ENCODE measurements at regions not wholly inside any gene's neighbourhood (a gene's known extent, or its start where the extent isn't known, plus 50 kb on each side); places are given as distances from the start of the nearest gene placed in this dataset.
"Not testable (repeated sequence)": the region's sequence is repeated elsewhere in the genome, so short reads cannot be mapped to it uniquely, and the experiment has no call there.

- Histone ChIP-seq H3K4me1 (ENCODE audit: control insufficient read depth, insufficient read depth, low read length, poor library complexity, severe bottlenecking) (no peaks in the 10 kb centered on the region), H3K27ac (ENCODE audit: low read depth, low read length, severe bottlenecking) (no peak overlapping the region), H3K36me3 (ENCODE audit: control insufficient read depth, insufficient read depth, low read length) (no peaks in the 10 kb centered on the region), H3K4me3 (ENCODE audit: extremely low read depth, insufficient read depth, low read length, poor library complexity, severe bottlenecking) (no peak overlapping the region), H3K9me3 (ENCODE audit: control insufficient read depth, low read length) (peaks cover 14% of the 10 kb centered on the region)
These were observed 197.1 kb upstream of the HCN1 start for GRCh38 chr5:45893309-45893708.

GRCh38 chr5:45890441-45891080 lies 194.4 kb upstream of the HCN1 start:
- not testable (repeated sequence) for H3K4me1 ChIP-seq (ENCODE audit: control insufficient read depth, insufficient read depth, low read length, poor library complexity, severe bottlenecking); H3K4me3 ChIP-seq (ENCODE audit: extremely low read depth, insufficient read depth, low read length, poor library complexity, severe bottlenecking); H3K36me3 ChIP-seq (ENCODE audit: control insufficient read depth, insufficient read depth, low read length); H3K27ac ChIP-seq (ENCODE audit: low read depth, low read length, severe bottlenecking)
- peaks cover 24% of the 10 kb centered on the region for H3K9me3 ChIP-seq (ENCODE audit: control insufficient read depth, low read length)
- WGBS, 2 experiments (ENCODE audit: insufficient coverage in 2 of 2), result 90 to 93% methylated on average over 12 to 16 of the region's 28 CpGs

DNA sequence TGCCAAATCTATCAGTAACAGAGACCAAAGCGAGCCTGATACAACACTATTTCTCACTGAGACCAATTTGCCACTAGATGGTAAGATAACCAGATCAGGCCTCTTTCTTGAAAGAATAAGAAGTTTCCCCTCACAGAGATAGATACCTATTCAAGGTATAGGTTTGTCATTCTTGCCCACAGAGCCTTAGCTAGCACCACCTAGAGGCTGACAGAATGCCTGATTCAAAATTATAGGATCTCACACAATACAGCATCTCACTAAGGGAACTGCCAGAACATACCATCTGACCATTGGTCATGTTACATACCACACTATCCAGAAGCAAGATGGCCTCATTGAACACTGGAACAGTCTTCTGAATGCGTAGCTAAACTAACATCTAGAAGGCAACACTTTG lies 166.6 kb upstream of the HCN1 start:
- H3K27ac ChIP-seq (ENCODE audit: low read depth, low read length, severe bottlenecking), result no peak overlapping the region
- no peaks in the 10 kb centered on the region for H3K4me1 ChIP-seq (ENCODE audit: control insufficient read depth, insufficient read depth, low read length, poor library complexity, severe bottlenecking)
- H3K9me3 ChIP-seq (ENCODE audit: control insufficient read depth, low read length), result peaks cover 17% of the 10 kb centered on the region
- no peaks in the 10 kb centered on the region for H3K36me3 ChIP-seq (ENCODE audit: control insufficient read depth, insufficient read depth, low read length)
- H3K4me3 ChIP-seq (ENCODE audit: extremely low read depth, insufficient read depth, low read length, poor library complexity, severe bottlenecking), result no peak overlapping the region
- WGBS, 2 experiments (ENCODE audit: insufficient coverage in 2 of 2), result 60 to 83% methylated on average over 1 of the region's 2 CpGs

DNA sequence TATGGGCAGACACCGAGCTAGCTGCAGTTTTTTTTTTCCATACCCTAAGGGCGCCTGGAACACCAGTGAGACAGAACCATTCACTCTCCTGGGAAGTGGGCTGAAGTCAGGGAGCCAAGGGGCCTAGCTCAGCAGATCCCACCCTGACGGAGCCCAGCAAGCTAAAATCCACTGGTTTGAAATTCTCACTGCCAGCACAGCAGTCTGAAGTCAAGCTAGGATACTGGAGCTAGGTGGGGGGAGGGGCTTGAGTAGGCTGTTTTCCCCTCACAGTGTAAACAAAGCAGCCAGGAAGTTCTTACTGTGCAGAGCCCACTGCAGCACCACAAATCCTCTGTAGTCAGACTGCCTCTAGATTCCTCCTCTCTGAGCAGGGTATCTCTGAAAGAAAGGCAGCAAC lies 151.7 kb upstream of the HCN1 start:
- WGBS, 2 experiments (ENCODE audit: insufficient coverage in 2 of 2), result 54 to 67% methylated on average over 2 of the region's 3 CpGs
- Histone ChIP-seq H3K27ac (ENCODE audit: low read depth, low read length, severe bottlenecking) (peak overlapping the region; percentile 60), H3K36me3 (ENCODE audit: control insufficient read depth, insufficient read depth, low read length) (no peaks in the 10 kb centered on the region), H3K4me1 (ENCODE audit: control insufficient read depth, insufficient read depth, low read length, poor library complexity, severe bottlenecking) (no peaks in the 10 kb centered on the region), H3K4me3 (ENCODE audit: extremely low read depth, insufficient read depth, low read length, poor library complexity, severe bottlenecking) (no peak overlapping the region), H3K9me3 (ENCODE audit: control insufficient read depth, low read length) (peaks cover 7% of the 10 kb centered on the region)

- peaks cover 14% of the 10 kb centered on the region for H3K9me3 ChIP-seq (ENCODE audit: control insufficient read depth, low read length)
- no peak overlapping the region for H3K4me3 ChIP-seq (ENCODE audit: extremely low read depth, insufficient read depth, low read length, poor library complexity, severe bottlenecking)
- H3K27ac ChIP-seq (ENCODE audit: low read depth, low read length, severe bottlenecking), result no peak overlapping the region
- no peaks in the 10 kb centered on the region for H3K36me3 ChIP-seq (ENCODE audit: control insufficient read depth, insufficient read depth, low read length)
- no CpG with 5 or more reads among the region's 2 CpGs for WGBS, 2 experiments (ENCODE audit: insufficient coverage in 2 of 2)
- no peaks in the 10 kb centered on the region for H3K4me1 ChIP-seq (ENCODE audit: control insufficient read depth, insufficient read depth, low read length, poor library complexity, severe bottlenecking)
These were observed 129.9 kb upstream of the HCN1 start for GRCh38 chr5:45826055-45826454.

- H3K9me3 ChIP-seq (ENCODE audit: control insufficient read depth, low read length), result peaks cover 23% of the 10 kb centered on the region
- H3K27ac ChIP-seq (ENCODE audit: low read depth, low read length, severe bottlenecking), result no peak overlapping the region
- H3K4me1 ChIP-seq (ENCODE audit: control insufficient read depth, insufficient read depth, low read length, poor library complexity, severe bottlenecking), result no peaks in the 10 kb centered on the region
- H3K36me3 ChIP-seq (ENCODE audit: control insufficient read depth, insufficient read depth, low read length), result no peaks in the 10 kb centered on the region
- WGBS, 2 experiments (ENCODE audit: insufficient coverage in 2 of 2), result 77 to 100% methylated on average over 1 to 2 of the region's 2 CpGs
- no peak overlapping the region for H3K4me3 ChIP-seq (ENCODE audit: extremely low read depth, insufficient read depth, low read length, poor library complexity, severe bottlenecking)
These were observed 104.2 kb upstream of the HCN1 start for GRCh38 chr5:45800331-45800730.

DNA sequence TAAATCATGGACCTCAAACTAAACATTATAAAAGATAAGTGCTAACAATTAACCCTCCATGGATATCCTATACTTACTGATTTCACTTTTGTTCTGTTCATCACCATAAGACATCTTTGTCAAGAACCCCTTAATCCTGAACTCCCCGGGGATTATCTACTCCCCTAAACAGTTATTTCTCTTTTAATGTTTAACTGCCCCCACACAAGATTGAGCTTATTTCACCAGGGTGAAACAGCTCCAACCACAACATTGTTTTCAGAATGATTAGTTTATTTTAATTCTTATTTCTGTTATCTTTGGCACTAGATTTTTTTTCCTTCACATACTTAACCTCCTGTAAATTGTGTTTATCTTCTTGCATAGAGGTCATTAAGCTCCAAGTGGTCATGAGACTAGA lies 103.2 kb upstream of the HCN1 start:
- WGBS, 2 experiments (ENCODE audit: insufficient coverage in 2 of 2), result 67 to 83% methylated on average over 1 of the region's 1 CpG
- Histone ChIP-seq H3K9me3 (ENCODE audit: control insufficient read depth, low read length) (peaks cover 23% of the 10 kb centered on the region), H3K4me3 (ENCODE audit: extremely low read depth, insufficient read depth, low read length, poor library complexity, severe bottlenecking) (no peak overlapping the region), H3K27ac (ENCODE audit: low read depth, low read length, severe bottlenecking) (no peak overlapping the region), H3K4me1 (ENCODE audit: control insufficient read depth, insufficient read depth, low read length, poor library complexity, severe bottlenecking) (no peaks in the 10 kb centered on the region), H3K36me3 (ENCODE audit: control insufficient read depth, insufficient read depth, low read length) (no peaks in the 10 kb centered on the region)

GRCh38 chr5:45796959-45797553 lies 100.9 kb upstream of the HCN1 start:
- H3K27ac ChIP-seq (ENCODE audit: low read depth, low read length, severe bottlenecking), result no peak overlapping the region
- no peak overlapping the region for H3K4me3 ChIP-seq (ENCODE audit: extremely low read depth, insufficient read depth, low read length, poor library complexity, severe bottlenecking)
- 29 to 63% methylated on average over 1 of the region's 1 CpG for WGBS, 2 experiments (ENCODE audit: insufficient coverage in 2 of 2)
- no peaks in the 10 kb centered on the region for H3K36me3 ChIP-seq (ENCODE audit: control insufficient read depth, insufficient read depth, low read length)
- H3K4me1 ChIP-seq (ENCODE audit: control insufficient read depth, insufficient read depth, low read length, poor library complexity, severe bottlenecking), result no peaks in the 10 kb centered on the region
- H3K9me3 ChIP-seq (ENCODE audit: control insufficient read depth, low read length), result peaks cover 23% of the 10 kb centered on the region

- H3K36me3 ChIP-seq (ENCODE audit: control insufficient read depth, insufficient read depth, low read length), result no peaks in the 10 kb centered on the region
- no peaks in the 10 kb centered on the region for H3K4me1 ChIP-seq (ENCODE audit: control insufficient read depth, insufficient read depth, low read length, poor library complexity, severe bottlenecking)
- H3K27ac ChIP-seq (ENCODE audit: low read depth, low read length, severe bottlenecking), result no peak overlapping the region
- H3K9me3 ChIP-seq (ENCODE audit: control insufficient read depth, low read length), result peaks cover 12% of the 10 kb centered on the region
- 80 to 83% methylated on average over 1 of the region's 1 CpG for WGBS, 2 experiments (ENCODE audit: insufficient coverage in 2 of 2)
- no peak overlapping the region for H3K4me3 ChIP-seq (ENCODE audit: extremely low read depth, insufficient read depth, low read length, poor library complexity, severe bottlenecking)
These were observed 99.3 kb upstream of the HCN1 start for GRCh38 chr5:45795458-45795857.

- no peaks in the 10 kb centered on the region for H3K4me1 ChIP-seq (ENCODE audit: control insufficient read depth, insufficient read depth, low read length, poor library complexity, severe bottlenecking)
- H3K27ac ChIP-seq (ENCODE audit: low read depth, low read length, severe bottlenecking), result peak overlapping the region; percentile 38
- no peaks in the 10 kb centered on the region for H3K36me3 ChIP-seq (ENCODE audit: control insufficient read depth, insufficient read depth, low read length)
- 84 to 88% methylated on average over 6 to 8 of the region's 9 CpGs for WGBS, 2 experiments (ENCODE audit: insufficient coverage in 2 of 2)
- peaks cover 4% of the 10 kb centered on the region for H3K9me3 ChIP-seq (ENCODE audit: control insufficient read depth, low read length)
- H3K4me3 ChIP-seq (ENCODE audit: extremely low read depth, insufficient read depth, low read length, poor library complexity, severe bottlenecking), result no peak overlapping the region
These were observed 97.7 kb upstream of the HCN1 start for GRCh38 chr5:45793638-45794532.

All from mesodermal cell (in vitro differentiated cells).